ENCODE measurements at regions not wholly inside any gene's neighbourhood (a gene's known extent, or its start where the extent isn't known, plus 50 kb on each side); places are given as distances from the start of the nearest gene placed in this dataset.

DNA sequence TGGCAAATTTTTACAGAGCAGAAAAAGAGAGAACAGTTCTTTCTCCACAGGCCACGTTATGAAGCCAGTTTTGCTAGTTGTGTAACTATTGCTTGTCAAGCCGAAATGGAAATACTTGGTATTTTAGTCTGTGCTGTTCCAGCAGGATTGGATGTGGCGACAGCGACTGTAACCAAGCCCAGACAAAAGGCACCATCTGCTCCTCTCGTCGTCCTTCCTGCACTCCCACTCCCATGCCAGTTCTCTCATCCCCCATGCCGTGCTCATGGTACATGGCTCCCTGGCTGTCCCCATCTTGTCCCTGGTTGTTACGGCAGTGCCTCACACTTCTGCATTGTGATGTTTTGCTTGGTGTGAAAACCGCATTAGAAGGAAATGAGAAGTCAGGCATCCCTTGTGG lies 185.7 kb upstream of the FZD8 start:
- no peak overlapping the region for H3K27ac ChIP-seq (ENCODE audit: low read depth, low read length, poor library complexity, severe bottlenecking)
- H3K36me3 ChIP-seq (ENCODE audit: insufficient read depth, low read length, poor library complexity, severe bottlenecking) = no peaks in the 10 kb centered on the region
- ChIA-PET CTCF (no interaction called here), POLR2A (ENCODE audit: low non-redundant PET) (no interaction called here)
- no peak overlapping the region for H3K4me3 ChIP-seq (ENCODE audit: low read depth, low read length, poor library complexity, severe bottlenecking)
- intact Hi-C loops (cut with micrococcal nuclease; ENCODE audit: unreplicated experiment) = no loop called here
- no peak for DNase-seq (ENCODE audit: low spot score)
- H3K27me3 ChIP-seq (replicated peaks; ENCODE audit: insufficient read depth, low read depth, low read length, poor library complexity) = no peaks in the 10 kb centered on the region
- H3K9me3 ChIP-seq (ENCODE audit: low read depth, low read length, poor library complexity, severe bottlenecking) = no peaks in the 10 kb centered on the region
- TF ChIP-seq CTCF (conservative IDR thresholded peaks at IDR 0.05; ENCODE audit: low read depth, low read length) (no peak), EZH2 (IDR thresholded peaks at IDR 0.05; ENCODE audit: borderline replicate concordance, low read depth, low read length, poor library complexity, severe bottlenecking) (no peak)
- H3K4me1 ChIP-seq (ENCODE audit: insufficient read depth, low read length, poor library complexity, severe bottlenecking) = peaks cover under 1% of the 10 kb centered on the region
- BruUV-seq (replicated peaks) = no TSS peak

DNA sequence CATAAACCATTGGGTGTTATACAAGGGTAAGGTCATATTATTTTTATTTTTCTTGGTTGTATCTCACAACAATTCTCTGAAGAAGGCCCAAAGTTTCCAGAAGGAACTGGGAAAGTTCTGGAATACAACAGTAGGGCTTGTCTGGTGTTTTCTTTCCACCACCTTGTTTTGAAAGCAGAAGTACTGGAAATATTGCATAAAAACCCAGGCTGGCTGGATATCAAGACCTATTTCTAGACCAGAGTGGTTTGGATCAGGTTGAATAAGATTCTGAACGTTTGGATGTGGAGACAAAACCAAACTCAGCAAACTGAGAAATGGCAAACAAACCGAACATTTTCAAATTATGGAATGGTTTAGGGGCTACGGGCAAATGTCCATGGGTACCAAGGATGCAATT lies 182.6 kb upstream of the FZD8 start:
- H3K36me3 ChIP-seq (ENCODE audit: insufficient read depth, low read length, poor library complexity, severe bottlenecking) = no peaks in the 10 kb centered on the region
- intact Hi-C loops (cut with micrococcal nuclease; ENCODE audit: unreplicated experiment) = no loop called here
- H3K9me3 ChIP-seq (ENCODE audit: low read depth, low read length, poor library complexity, severe bottlenecking) = no peaks in the 10 kb centered on the region
- POLR2A ChIA-PET (ENCODE audit: low non-redundant PET) = no interaction called here
- no peak for DNase-seq (ENCODE audit: low spot score)
- no peak overlapping the region for H3K27ac ChIP-seq (ENCODE audit: low read depth, low read length, poor library complexity, severe bottlenecking)
- H3K4me3 ChIP-seq (ENCODE audit: low read depth, low read length, poor library complexity, severe bottlenecking) = no peak overlapping the region
- H3K4me1 ChIP-seq (ENCODE audit: insufficient read depth, low read length, poor library complexity, severe bottlenecking) = peaks cover 22% of the 10 kb centered on the region
- no TSS peak for BruUV-seq (replicated peaks)
- TF ChIP-seq EZH2 (IDR thresholded peaks at IDR 0.05; ENCODE audit: borderline replicate concordance, low read depth, low read length, poor library complexity, severe bottlenecking) (no peak), CTCF (conservative IDR thresholded peaks at IDR 0.05; ENCODE audit: low read depth, low read length) (no peak)
- H3K27me3 ChIP-seq (replicated peaks; ENCODE audit: insufficient read depth, low read depth, low read length, poor library complexity) = no peaks in the 10 kb centered on the region
- CTCF ChIA-PET = no interaction called here

GRCh38 chr10:35822316-35822715 lies 180.2 kb upstream of the FZD8 start:
- Histone ChIP-seq H3K9me3 (ENCODE audit: low read depth, low read length, poor library complexity, severe bottlenecking) (no peaks in the 10 kb centered on the region), H3K27ac (ENCODE audit: low read depth, low read length, poor library complexity, severe bottlenecking) (no peak overlapping the region), H3K27me3 (replicated peaks; ENCODE audit: insufficient read depth, low read depth, low read length, poor library complexity) (no peaks in the 10 kb centered on the region), H3K4me1 (ENCODE audit: insufficient read depth, low read length, poor library complexity, severe bottlenecking) (peaks cover 22% of the 10 kb centered on the region), H3K36me3 (ENCODE audit: insufficient read depth, low read length, poor library complexity, severe bottlenecking) (no peaks in the 10 kb centered on the region), H3K4me3 (ENCODE audit: low read depth, low read length, poor library complexity, severe bottlenecking) (no peak overlapping the region)
- CTCF ChIA-PET = interaction anchor here (0.8 kb wide), 1 partner anchor 118 kb away, joined by 7 read pairs; no protein-coding TSS in a partner anchor
- POLR2A ChIA-PET (ENCODE audit: low non-redundant PET) = no interaction called here
- no TSS peak for BruUV-seq (replicated peaks)
- intact Hi-C loops (cut with micrococcal nuclease; ENCODE audit: unreplicated experiment) = no loop called here
- peak; percentile 39 for TF ChIP-seq CTCF (conservative IDR thresholded peaks at IDR 0.05; ENCODE audit: low read depth, low read length)
- TF ChIP-seq EZH2 (IDR thresholded peaks at IDR 0.05; ENCODE audit: borderline replicate concordance, low read depth, low read length, poor library complexity, severe bottlenecking) = no peak
- DNase-seq (ENCODE audit: low spot score) = peak; percentile 79

Measured in A673 (cell line).